Tibial nerve (tissue), 4 donors: ENCODE measurements at regions not wholly inside any gene's neighbourhood (a gene's known extent, or its start where the extent isn't known, plus 50 kb on each side); places are given as distances from the start of the nearest gene placed in this dataset.

ENCODE experiments used
- DNase-seq, 2 donors: peaks; one replicate each; pipeline ENCODE4 v3.0.0-alpha.2; 2019; ENCODE audit warnings: low spot score in 2 of 2
- H3K27ac ChIP-seq, 4 donors: fragments of 200-600 bp; sonication (generic) in 3 of 4; one replicate each; pipeline ENCODE4 v1.5.1; 2017 to 2019; ENCODE audit warnings: mild to moderate bottlenecking in 1 of 4
- H3K27me3 ChIP-seq, 2 donors: fragments of 200-600 bp; sonication (generic) in 1 of 2; one replicate each; pipeline versions ENCODE4 v1.5.1 to v1.6.0; 2017 to 2019
- H3K36me3 ChIP-seq, 3 donors: fragments of 200-600 bp; sonication (generic); one replicate each; pipeline ENCODE4 v1.5.1; 2018 to 2019
- H3K4me1 ChIP-seq, 4 donors: fragments of 200-600 bp; sonication (generic) in 3 of 4; one replicate each; pipeline ENCODE4 v1.5.1; 2017 to 2019
- H3K4me3 ChIP-seq, 4 donors: fragments of 200-600 bp; sonication (generic) in 3 of 4; one replicate each; pipeline ENCODE4 v1.5.1; 2017 to 2019; ENCODE audit warnings: mild to moderate bottlenecking in 1 of 4, moderate library complexity in 1 of 4
- H3K9me3 ChIP-seq, 4 donors: fragments of 200-600 bp; sonication (generic) in 3 of 4; one replicate each; pipeline ENCODE4 v1.5.1; 2017 to 2019
- EP300 ChIP-seq, 2 donors: sonication (generic); formaldehyde crosslinking; IDR thresholded peaks; one replicate each; pipeline ENCODE4 v1.6.1; 2017; ENCODE audit warnings: antibody characterized with exemption in 2 of 2, mild to moderate bottlenecking in 1 of 2
- POLR2A ChIP-seq, 2 donors: fragments of 450-650 bp; IDR thresholded peaks; one replicate each; pipeline ENCODE4 v1.6.1; 2017; ENCODE audit warnings: antibody characterized with exemption in 2 of 2, mild to moderate bottlenecking in 2 of 2, moderate library complexity in 2 of 2
- WGBS, 2 donors: methylation state at CpG; one replicate each; pipeline ENCODE4 v1.1.5; 2018; 5-methylcytosine and 5-hydroxymethylcytosine counted together
- TF ChIP-seq, protein P1 (sequence below), 5 experiments: fragments of 200-600 bp in 3 of 5; fragments of 450-650 bp in 2 of 5; sonication (generic) in 3 of 5; IDR thresholded peaks; one replicate each; pipeline ENCODE4 v1.5.1; 2016 to 2019; ENCODE audit warnings: antibody characterized with exemption in 5 of 5, mild to moderate bottlenecking in 3 of 5, moderate library complexity in 2 of 5

GRCh38 chr21:20404915-20405314, 593.3 kb upstream of the NCAM2 start:
- WGBS, 2 donors: 72 to 81% methylated on average over 6 of the region's 6 CpGs

DNA sequence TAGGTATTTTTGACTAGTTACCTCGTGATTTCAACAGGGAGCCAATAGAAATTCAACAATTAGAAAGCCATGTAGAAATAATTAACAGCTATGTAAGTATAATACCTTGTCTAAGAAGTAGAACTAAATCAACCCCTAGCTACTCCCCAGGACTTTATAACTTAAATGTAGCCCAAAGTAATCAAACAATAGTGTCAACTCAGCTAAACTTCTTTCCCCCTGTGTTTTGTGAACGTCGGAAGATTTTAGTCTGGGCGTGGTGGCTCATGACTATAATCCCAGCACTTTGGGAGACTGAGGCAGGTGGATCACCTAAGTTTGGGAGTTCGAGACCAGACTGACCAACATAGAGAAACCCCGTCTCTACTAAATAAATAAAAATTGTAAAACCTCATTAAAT, 579.9 kb upstream of the NCAM2 start:
- DNase-seq: no peak
- Histone ChIP-seq H3K27me3 (no peaks in the 10 kb centered on the region), H3K36me3 (no peaks in the 10 kb centered on the region), H3K27ac (no peak overlapping the region), H3K4me3 (no peak overlapping the region), H3K4me1 (no peaks in the 10 kb centered on the region), H3K9me3 (no peaks in the 10 kb centered on the region)
- WGBS, 2 donors: 86 to 88% methylated on average over 6 of the region's 6 CpGs
- TF ChIP-seq, protein P1, sequence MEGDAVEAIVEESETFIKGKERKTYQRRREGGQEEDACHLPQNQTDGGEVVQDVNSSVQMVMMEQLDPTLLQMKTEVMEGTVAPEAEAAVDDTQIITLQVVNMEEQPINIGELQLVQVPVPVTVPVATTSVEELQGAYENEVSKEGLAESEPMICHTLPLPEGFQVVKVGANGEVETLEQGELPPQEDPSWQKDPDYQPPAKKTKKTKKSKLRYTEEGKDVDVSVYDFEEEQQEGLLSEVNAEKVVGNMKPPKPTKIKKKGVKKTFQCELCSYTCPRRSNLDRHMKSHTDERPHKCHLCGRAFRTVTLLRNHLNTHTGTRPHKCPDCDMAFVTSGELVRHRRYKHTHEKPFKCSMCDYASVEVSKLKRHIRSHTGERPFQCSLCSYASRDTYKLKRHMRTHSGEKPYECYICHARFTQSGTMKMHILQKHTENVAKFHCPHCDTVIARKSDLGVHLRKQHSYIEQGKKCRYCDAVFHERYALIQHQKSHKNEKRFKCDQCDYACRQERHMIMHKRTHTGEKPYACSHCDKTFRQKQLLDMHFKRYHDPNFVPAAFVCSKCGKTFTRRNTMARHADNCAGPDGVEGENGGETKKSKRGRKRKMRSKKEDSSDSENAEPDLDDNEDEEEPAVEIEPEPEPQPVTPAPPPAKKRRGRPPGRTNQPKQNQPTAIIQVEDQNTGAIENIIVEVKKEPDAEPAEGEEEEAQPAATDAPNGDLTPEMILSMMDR (IDR thresholded peaks at IDR 0.05): no peak
- TF ChIP-seq EP300 (IDR thresholded peaks at IDR 0.05) (no peak), POLR2A (IDR thresholded peaks at IDR 0.05) (no peak)

More at GRCh38 chr21:20404915-20405314, 593.3 kb upstream of the NCAM2 start:
- Histone ChIP-seq H3K4me3 (no peak overlapping the region), H3K4me1 (no peaks in the 10 kb centered on the region), H3K9me3 (no peaks in the 10 kb centered on the region), H3K27ac (no peak overlapping the region), H3K27me3 (no peaks in the 10 kb centered on the region), H3K36me3 (no peaks in the 10 kb centered on the region)
- DNase-seq: no peak
- TF ChIP-seq, protein P1 (IDR thresholded peaks at IDR 0.05): no peak
- TF ChIP-seq POLR2A (IDR thresholded peaks at IDR 0.05) (no peak), EP300 (IDR thresholded peaks at IDR 0.05) (no peak)

DNA sequence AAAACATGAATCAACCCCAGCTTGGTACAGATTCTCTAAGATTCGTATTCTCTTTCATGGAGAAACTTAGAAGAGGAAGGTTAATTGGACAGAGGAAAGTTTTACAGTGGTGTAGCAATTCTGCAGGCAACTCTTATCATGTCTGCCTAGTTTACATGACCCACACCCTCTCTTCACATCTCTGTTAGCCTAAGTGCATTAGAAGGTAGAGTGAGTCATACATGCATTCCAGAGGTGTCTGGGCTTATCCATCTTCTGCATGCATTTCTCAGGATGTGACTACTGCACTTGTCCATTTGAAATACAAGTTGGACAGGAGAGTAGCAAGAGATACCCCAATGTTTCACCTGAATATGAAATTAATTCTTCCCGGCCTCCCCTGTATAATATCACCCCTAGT, 578.4 kb upstream of the NCAM2 start:
- Histone ChIP-seq H3K27me3 (no peaks in the 10 kb centered on the region), H3K9me3 (no peaks in the 10 kb centered on the region), H3K27ac (no peak overlapping the region), H3K4me3 (no peak overlapping the region), H3K36me3 (no peaks in the 10 kb centered on the region), H3K4me1 (no peaks in the 10 kb centered on the region)
- no peak for TF ChIP-seq EP300 (IDR thresholded peaks at IDR 0.05)
- TF ChIP-seq POLR2A (IDR thresholded peaks at IDR 0.05): no peak
- TF ChIP-seq, protein P1 (IDR thresholded peaks at IDR 0.05): no peak
- DNase-seq: no peak
- 85 to 89% methylated on average over 2 of the region's 2 CpGs for WGBS, 2 donors

GRCh38 chr21:20424943-20425342, 573.3 kb upstream of the NCAM2 start:
- WGBS, 2 donors: 87 to 93% methylated on average over 7 of the region's 7 CpGs
- Histone ChIP-seq H3K27ac (no peak overlapping the region), H3K36me3 (no peaks in the 10 kb centered on the region), H3K4me3 (no peak overlapping the region), H3K4me1 (no peaks in the 10 kb centered on the region), H3K9me3 (no peaks in the 10 kb centered on the region), H3K27me3 (no peaks in the 10 kb centered on the region)
- no peak for TF ChIP-seq EP300 (IDR thresholded peaks at IDR 0.05)
- no peak for TF ChIP-seq POLR2A (IDR thresholded peaks at IDR 0.05)
- TF ChIP-seq, protein P1 (IDR thresholded peaks at IDR 0.05): no peak
- no peak for DNase-seq

DNA sequence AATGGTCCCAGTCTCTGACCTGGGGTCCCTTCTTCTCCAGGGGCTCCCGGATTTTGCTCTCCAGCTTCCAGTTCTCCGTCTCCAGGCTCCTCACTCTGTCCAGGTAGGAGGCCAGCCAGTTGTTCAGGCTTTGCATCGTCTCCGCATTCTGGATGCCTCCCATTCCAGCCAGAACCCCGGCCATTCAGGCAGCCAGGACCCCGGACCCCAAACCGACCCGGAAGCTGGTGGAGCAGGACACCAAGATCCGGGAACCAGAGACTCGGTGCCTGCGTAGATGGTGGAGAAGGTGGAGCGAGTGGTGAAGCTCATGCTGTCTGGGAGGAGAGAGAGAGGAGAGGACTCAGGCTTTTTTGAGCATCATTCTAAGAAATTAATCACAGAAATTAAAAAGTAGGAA, 572.4 kb upstream of the NCAM2 start:
- no peaks in the 10 kb centered on the region for H3K27me3 ChIP-seq
- H3K9me3 ChIP-seq: no peaks in the 10 kb centered on the region
- no peaks in the 10 kb centered on the region for H3K36me3 ChIP-seq
- H3K4me1 ChIP-seq: no peaks in the 10 kb centered on the region
- no peak for DNase-seq
- TF ChIP-seq, protein P1 (IDR thresholded peaks at IDR 0.05): no peak
- TF ChIP-seq EP300 (IDR thresholded peaks at IDR 0.05): no peak
- TF ChIP-seq POLR2A (IDR thresholded peaks at IDR 0.05): no peak
- no peak overlapping the region for H3K4me3 ChIP-seq
- 93% methylated on average over 12 of the region's 12 CpGs for WGBS, 2 donors
- H3K27ac ChIP-seq: no peak overlapping the region
